HG03066 (cell line): ENCODE measurements at regions not wholly inside any gene's neighbourhood (a gene's known extent, or its start where the extent isn't known, plus 50 kb on each side); places are given as distances from the start of the nearest gene placed in this dataset.

ENCODE experiments used
- ATAC-seq: cut with Tn5 transposase; IDR thresholded peaks from one replicate; pipeline ENCODE4 v1.9.1; 2021; ENCODE audit warnings: low read depth; ENCODE audit not compliant: unreplicated experiment

GRCh38 chr3:72257738-72258137 is 472.8 kb upstream of the PROK2 start:
- no peak for ATAC-seq

DNA sequence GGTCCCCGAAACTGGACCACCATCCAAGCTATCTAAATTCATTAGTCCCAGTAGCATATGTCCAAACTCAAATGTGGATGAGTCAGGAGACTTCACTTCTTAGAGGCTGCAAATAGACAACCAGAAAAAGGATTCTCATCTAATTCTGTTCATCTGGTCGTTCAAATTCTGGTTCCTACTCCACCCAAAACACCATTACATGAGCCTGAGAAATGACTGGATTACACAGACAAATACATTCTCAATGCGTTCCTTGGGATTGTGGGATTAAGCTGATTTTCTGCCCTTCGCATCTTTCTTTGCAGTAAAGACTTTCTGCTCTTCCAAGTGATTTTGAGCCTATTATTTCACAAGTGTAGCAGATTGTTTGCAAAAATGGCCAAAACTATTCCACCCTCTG is 472.3 kb upstream of the PROK2 start:
- ATAC-seq = no peak

GRCh38 chr3:72256716-72257115 is 471.8 kb upstream of the PROK2 start:
- no peak for ATAC-seq

- ATAC-seq = no peak
Observed at GRCh38 chr3:72255791-72256559, 471.0 kb upstream of the PROK2 start.

- no peak for ATAC-seq
Observed at GRCh38 chr3:72255191-72255590, 470.2 kb upstream of the PROK2 start.

GRCh38 chr3:72254483-72254882 is 469.5 kb upstream of the PROK2 start:
- ATAC-seq = no peak

- no peak for ATAC-seq
Observed at GRCh38 chr3:72250725-72251124, 465.8 kb upstream of the PROK2 start.

- no peak for ATAC-seq
Observed at GRCh38 chr3:72248869-72249268, 463.9 kb upstream of the PROK2 start.

- ATAC-seq = no peak
Observed at GRCh38 chr3:72248389-72248761, 463.4 kb upstream of the PROK2 start.

GRCh38 chr3:72247645-72248388 is 462.9 kb upstream of the PROK2 start:
- ATAC-seq = no peak

- no peak for ATAC-seq
Observed at GRCh38 chr3:72247126-72247525, 462.2 kb upstream of the PROK2 start.

DNA sequence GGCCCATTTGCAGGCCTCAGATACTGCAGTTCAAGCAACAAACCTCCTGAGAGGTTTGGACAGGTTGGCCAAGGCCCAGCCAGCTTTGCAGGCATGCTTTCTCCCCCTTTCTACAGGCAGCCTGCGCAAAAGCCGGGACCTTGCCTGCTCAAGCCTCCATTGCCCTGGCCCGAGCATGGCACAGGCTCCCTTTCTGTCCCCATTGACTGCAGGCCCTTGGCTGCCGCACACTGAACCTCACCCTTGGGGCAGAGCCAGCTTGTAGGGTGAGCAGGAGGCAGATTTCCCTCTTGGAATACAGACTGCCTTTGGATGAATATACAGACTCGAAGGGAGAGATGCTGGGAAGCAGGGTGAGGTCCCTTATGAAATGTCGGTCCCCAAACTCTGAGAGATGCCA is 461.7 kb upstream of the PROK2 start:
- ATAC-seq = no peak

GRCh38 chr3:72245183-72245811 is 460.3 kb upstream of the PROK2 start:
- no peak for ATAC-seq

DNA sequence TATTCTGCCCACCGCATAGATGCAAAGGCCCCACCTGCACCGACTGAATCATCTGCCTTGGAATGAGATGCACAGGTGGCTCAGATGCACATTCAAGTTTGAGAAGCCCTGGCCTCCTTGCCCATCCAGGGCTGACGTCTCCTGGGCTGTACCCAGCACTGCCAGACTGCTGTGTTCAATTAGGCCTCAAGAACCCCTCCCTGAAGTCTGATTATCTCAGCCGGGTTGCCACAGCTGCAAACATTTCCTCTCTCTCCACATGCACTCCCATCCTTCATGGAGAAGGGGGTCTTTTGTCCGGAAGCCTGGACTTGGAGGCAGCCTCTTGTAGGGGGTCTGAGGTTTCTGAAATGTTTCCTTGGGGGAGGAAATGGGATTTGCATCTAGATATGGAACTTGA is 459.4 kb upstream of the PROK2 start:
- ATAC-seq = no peak

DNA sequence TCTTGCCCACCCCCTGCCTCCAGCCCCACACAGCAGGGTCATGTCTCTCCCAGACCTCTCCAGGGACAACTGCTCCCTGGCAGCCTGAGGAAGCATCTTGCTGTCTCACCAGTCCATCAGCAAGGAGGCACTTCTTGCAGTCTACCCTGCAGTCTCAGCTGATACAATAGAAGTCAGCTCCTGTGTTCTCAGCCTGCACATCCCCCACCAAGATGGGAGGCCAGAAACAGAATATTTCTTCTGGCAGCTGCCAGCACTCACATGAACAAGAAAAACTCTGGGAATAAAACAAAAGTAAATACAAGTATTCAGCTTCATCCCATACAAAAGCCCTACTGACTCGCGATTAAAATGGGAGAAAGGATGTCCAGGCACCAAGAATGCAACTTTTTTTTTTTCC is 457.4 kb upstream of the PROK2 start:
- ATAC-seq = no peak

GRCh38 chr3:72241525-72241924 is 456.6 kb upstream of the PROK2 start:
- ATAC-seq = no peak

GRCh38 chr3:72240531-72240930 is 455.6 kb upstream of the PROK2 start:
- ATAC-seq = no peak

- no peak for ATAC-seq
Observed at GRCh38 chr3:72238801-72239200, 453.9 kb upstream of the PROK2 start.

- no peak for ATAC-seq
Observed at GRCh38 chr3:72238010-72238691, 453.2 kb upstream of the PROK2 start.

DNA sequence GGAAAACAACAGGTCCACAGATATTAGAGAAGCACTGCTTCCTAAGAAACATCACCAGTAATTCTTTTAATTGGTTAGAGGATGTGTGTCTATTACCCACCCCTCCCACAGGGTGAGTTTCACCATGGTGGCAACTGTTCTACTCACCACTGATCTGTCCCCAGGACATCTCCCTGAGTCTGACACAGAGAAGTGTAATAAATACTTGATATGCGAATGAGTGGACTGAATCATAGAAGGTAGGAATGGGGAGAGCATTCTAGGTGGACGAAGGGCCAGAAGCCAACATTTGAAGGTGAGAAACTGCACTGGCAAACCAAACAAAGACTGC is 452.7 kb upstream of the PROK2 start:
- no peak for ATAC-seq

GRCh38 chr3:72234391-72234790 is 449.4 kb upstream of the PROK2 start:
- no peak for ATAC-seq
